DMS79 treated with DMSO at 0.1 percent for 48 hours (cell line): ENCODE measurements at regions not wholly inside any gene's neighbourhood (a gene's known extent, or its start where the extent isn't known, plus 50 kb on each side); places are given as distances from the start of the nearest gene placed in this dataset.

Source experiments
- DNase-seq: peaks from one replicate; lab custom pipeline; 2025; lab: John Stamatoyannopoulos, UW

- DNase-seq: no peak
These were observed 53.8 kb upstream of the LMO4 start for GRCh38 chr1:87274851-87275250.

GRCh38 chr1:87278825-87279535 is 49.7 kb upstream of the LMO4 start:
- DNase-seq: no peak
